HG03039 (cell line): ENCODE measurements at regions not wholly inside any gene's neighbourhood (a gene's known extent, or its start where the extent isn't known, plus 50 kb on each side); places are given as distances from the start of the nearest gene placed in this dataset.

Experiments used
- ATAC-seq: cut with Tn5 transposase; IDR thresholded peaks from one replicate; pipeline ENCODE4 v1.9.1; 2021; ENCODE audit warnings: mild to moderate bottlenecking, moderate library complexity; ENCODE audit not compliant: unreplicated experiment

GRCh38 chr18:55064073-55064472 is 104.8 kb upstream of the CCDC68 start:
- no peak for ATAC-seq

GRCh38 chr18:55054021-55054990 is 95.0 kb upstream of the CCDC68 start:
- ATAC-seq, result no peak

- ATAC-seq, result no peak
These were observed 89.6 kb upstream of the CCDC68 start for GRCh38 chr18:55048892-55049291.

- no peak for ATAC-seq
These were observed 88.3 kb upstream of the CCDC68 start for GRCh38 chr18:55047546-55047945.

GRCh38 chr18:55041366-55041765 is 82.1 kb upstream of the CCDC68 start:
- no peak for ATAC-seq

- no peak for ATAC-seq
These were observed 78.9 kb upstream of the CCDC68 start for GRCh38 chr18:55038162-55038561.

- no peak for ATAC-seq
These were observed 75.5 kb upstream of the CCDC68 start for GRCh38 chr18:55034742-55035141.

- no peak for ATAC-seq
These were observed 72.7 kb upstream of the CCDC68 start for GRCh38 chr18:55031979-55032378.

- ATAC-seq, result no peak
These were observed 72.3 kb upstream of the CCDC68 start for GRCh38 chr18:55031576-55031975.

- no peak for ATAC-seq
These were observed 71.9 kb upstream of the CCDC68 start for GRCh38 chr18:55031164-55031563.

- ATAC-seq, result no peak
These were observed 65.3 kb upstream of the CCDC68 start for GRCh38 chr18:55024564-55024963.

GRCh38 chr18:55018602-55019001 is 59.3 kb upstream of the CCDC68 start:
- ATAC-seq, result no peak

- ATAC-seq, result no peak
These were observed 54.8 kb upstream of the CCDC68 start for GRCh38 chr18:55014095-55014494.

- ATAC-seq, result no peak
These were observed 54.4 kb upstream of the CCDC68 start for GRCh38 chr18:55013685-55014084.

- no peak for ATAC-seq
These were observed 53.8 kb upstream of the CCDC68 start for GRCh38 chr18:55013086-55013485.

- ATAC-seq, result no peak
These were observed 52.7 kb upstream of the CCDC68 start for GRCh38 chr18:55012008-55012407.
